DND-41 (cell line): ENCODE measurements at regions not wholly inside any gene's neighbourhood (a gene's known extent, or its start where the extent isn't known, plus 50 kb on each side); places are given as distances from the start of the nearest gene placed in this dataset.

Source experiments
- CTCF ChIP-seq: IDR thresholded peaks from 2 replicates; pipeline ENCODE4 v1.5.1; 2012; ENCODE audit warnings: borderline replicate concordance, low read length, moderate library complexity, mild to moderate bottlenecking; ENCODE audit not compliant: poor library complexity, severe bottlenecking; ENCODE audit errors: extremely low read depth
- EZH2 ChIP-seq: IDR thresholded peaks from 3 replicates; pipeline ENCODE4 v1.6.1; 2012; ENCODE audit warnings: borderline replicate concordance, low read depth, mild to moderate bottlenecking, moderate library complexity, low read length, inconsistent platforms; ENCODE audit not compliant: severe bottlenecking

DNA sequence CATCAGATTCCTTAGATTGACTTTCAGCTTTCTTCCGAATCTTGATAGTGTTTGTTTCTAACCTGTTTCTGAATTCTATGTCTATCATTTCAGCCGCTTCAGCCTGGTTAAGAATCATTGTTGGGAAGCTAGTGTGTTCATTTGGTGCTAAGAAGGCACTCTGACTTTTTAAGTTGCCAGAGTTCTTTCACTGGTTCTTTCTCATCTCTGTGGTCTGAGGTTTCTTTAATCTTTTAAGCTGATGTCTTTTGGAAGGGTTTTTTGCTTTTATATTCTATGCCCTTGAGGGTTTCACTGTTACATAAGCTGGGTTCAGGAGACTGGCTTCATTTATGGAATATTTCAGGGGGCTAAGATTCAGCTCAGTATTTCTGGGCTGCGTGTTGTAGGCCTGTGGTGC is 104.5 kb upstream of the PRSS58 start:
- TF ChIP-seq CTCF (no peak), EZH2 (no peak)
